SK-MEL-5 (cell line): ENCODE measurements at regions not wholly inside any gene's neighbourhood (a gene's known extent, or its start where the extent isn't known, plus 50 kb on each side); places are given as distances from the start of the nearest gene placed in this dataset.
A peak's percentile ranks its signal among the peaks of the same experiment; 100 is the strongest.

Experiments used
- DNase-seq: peaks from one replicate; pipeline ENCODE4 v3.0.0-alpha.2; 2016; ENCODE audit warnings: low read depth, low spot score
- in situ Hi-C: cut with HindIII; loops from 2 replicates; pipeline ENCODE4 v1.10.0; 2016; ENCODE audit warnings: low sequenced_read_pairs, high pct_unique_total_duplicates, low pct_unique_long_range_greater_than_20kb

GRCh38 chr16:80489173-80489572 is 51.6 kb upstream of the DYNLRB2 start:
- no peak for DNase-seq
- in situ Hi-C loops = no loop called here

GRCh38 chr16:80488167-80488566 is 52.6 kb upstream of the DYNLRB2 start:
- in situ Hi-C loops = no loop called here

GRCh38 chr16:80480664-80481063 is 60.1 kb upstream of the DYNLRB2 start:
- in situ Hi-C loops = no loop called here
- no peak for DNase-seq

More at GRCh38 chr16:80488167-80488566, 52.6 kb upstream of the DYNLRB2 start:
- no peak for DNase-seq

DNA sequence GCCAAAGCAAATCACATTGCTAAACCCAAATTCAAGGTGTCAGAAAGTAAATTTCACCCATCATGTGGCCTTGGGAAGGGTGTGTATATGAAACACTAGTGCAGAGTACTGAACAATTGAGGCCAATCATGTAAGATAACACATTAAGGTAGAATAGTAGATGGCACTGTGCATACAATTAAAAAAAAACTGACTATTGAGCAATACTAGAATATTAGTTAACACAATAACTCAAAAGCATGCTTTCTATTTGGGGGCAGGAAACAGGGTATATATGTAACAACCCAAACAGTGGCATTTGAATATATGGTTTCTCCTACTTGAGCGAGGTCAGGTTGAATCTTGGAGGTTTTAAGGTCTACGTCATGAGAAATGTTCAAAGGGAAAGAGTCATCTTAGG is 63.0 kb upstream of the DYNLRB2 start:
- in situ Hi-C loops = no loop called here

DNA sequence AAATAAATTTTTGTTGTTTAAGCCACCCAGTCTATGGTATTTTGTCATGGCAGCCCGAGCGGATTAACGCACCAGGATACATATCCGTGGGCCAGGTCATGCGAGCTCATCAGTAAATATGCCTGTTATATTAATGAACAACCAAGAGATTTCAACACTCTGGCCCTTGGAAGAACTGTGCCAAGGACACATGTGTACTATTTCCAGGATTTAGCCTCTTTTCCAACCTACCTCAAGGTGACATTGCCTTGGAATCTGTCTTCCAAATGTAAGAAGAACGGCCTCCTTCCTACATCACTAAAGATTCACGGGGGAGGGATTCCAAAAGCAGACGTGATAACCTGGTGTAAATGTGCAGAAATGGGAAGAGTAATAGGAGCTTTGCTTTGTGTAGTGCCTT is 72.8 kb upstream of the DYNLRB2 start:
- no peak for DNase-seq
- in situ Hi-C loops = no loop called here

More for the DNA sequence above, 63.0 kb upstream of the DYNLRB2 start:
- no peak for DNase-seq

- peak; percentile 52 for DNase-seq
- in situ Hi-C loops = no loop called here
Measured at GRCh38 chr16:80466024-80466987, 74.5 kb upstream of the DYNLRB2 start.

DNA sequence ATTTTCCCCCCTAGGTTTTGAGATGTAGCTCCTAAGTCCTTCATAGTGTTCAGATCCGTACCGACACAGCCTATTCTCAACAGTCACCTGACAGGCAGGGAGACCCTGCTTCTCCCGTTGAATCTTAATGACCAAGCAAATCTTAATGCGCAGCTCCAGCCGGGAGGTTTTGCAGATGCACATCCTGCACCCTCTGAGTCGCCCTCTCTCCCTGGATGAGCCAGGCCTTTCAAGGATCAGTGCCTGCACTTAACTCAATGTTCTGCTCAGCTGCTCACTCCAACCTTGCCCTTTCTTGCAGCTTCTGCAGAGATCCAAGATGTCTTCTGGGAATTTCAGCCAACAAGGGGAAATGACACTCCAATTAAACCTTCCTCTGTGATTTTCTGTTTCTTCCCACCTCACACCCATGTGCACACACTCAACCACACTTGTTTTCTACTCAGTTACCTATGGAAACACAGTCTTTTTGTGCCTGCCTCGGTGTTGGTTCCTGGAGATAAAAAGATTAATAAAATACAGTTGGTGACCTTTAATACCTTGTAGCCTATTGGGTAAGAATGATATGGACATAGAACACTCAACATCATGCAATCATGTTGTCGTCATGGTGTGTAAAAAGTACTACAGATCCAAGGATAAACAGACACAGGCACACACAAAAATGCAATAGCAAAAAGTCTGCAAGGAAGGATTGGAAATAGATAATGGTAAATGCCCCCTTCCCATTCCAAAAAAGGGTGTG is 76.9 kb upstream of the DYNLRB2 start:
- no peak for DNase-seq
- in situ Hi-C loops = no loop called here

GRCh38 chr16:80463326-80463725 is 77.5 kb upstream of the DYNLRB2 start:
- DNase-seq = no peak
- in situ Hi-C loops = no loop called here

DNA sequence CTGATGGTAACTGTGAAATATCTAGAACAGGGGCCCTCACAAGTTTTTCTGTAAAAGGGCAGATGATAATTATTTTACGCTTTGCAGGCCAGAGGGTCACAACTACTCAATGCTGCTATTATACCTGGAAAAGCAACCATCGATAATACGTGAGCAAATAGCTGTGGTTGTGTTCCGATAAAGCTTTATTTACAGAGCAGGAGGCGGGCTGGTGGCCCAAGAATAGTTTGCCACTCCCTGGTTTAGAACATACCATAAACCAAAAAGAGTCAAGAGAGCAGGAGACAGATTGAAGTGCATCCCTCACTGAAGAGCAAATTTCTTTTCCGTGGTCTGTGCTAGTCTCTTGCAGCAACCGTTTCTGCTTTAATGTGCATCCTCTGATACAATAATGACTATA is 77.9 kb upstream of the DYNLRB2 start:
- in situ Hi-C loops = no loop called here
- DNase-seq = no peak

DNA sequence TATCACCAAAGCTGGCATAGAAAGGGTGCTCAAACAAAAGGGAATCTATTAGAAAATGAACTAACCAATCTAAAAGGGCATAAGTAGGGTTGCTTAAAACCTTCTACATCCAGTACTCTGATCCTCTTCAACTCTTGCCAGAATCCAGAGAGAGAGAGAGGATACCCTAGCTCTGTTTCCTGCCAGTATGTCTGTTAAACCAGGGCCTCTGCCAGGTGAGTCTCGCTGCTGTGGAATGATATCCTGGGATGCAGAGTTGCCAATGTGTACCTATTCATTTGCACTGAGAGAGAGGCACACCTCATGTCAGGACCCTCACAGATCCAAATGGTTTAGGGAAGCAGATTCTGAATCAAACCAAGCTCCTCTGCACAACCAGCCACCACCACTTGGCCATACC is 79.8 kb upstream of the DYNLRB2 start:
- in situ Hi-C loops = no loop called here
- DNase-seq = no peak

DNA sequence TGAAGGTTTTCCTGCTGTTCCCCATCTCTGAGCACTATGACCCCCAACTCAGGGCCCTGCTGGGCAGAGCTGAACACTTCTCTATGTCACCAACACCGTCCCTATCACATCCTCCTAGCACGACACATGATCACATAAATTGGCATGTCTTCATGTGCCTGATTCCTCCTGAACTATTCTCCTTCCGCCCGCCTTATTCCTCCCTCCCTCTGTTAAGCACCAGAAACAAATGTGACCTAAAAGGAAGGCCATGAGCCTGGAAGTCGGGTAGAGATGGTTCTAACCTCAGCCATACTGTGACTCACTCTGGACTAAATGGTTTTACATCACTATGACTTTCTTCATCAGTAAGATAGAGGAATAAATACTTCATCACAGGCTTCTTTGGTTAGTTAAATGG is 80.8 kb upstream of the DYNLRB2 start:
- no peak for DNase-seq

GRCh38 chr16:80459331-80459777 is 81.4 kb upstream of the DYNLRB2 start:
- DNase-seq = no peak
- in situ Hi-C loops = no loop called here

More for the DNA sequence above, 80.8 kb upstream of the DYNLRB2 start:
- in situ Hi-C loops = no loop called here

- in situ Hi-C loops = no loop called here
- no peak for DNase-seq
Measured at GRCh38 chr16:80457871-80458270, 82.9 kb upstream of the DYNLRB2 start.

DNA sequence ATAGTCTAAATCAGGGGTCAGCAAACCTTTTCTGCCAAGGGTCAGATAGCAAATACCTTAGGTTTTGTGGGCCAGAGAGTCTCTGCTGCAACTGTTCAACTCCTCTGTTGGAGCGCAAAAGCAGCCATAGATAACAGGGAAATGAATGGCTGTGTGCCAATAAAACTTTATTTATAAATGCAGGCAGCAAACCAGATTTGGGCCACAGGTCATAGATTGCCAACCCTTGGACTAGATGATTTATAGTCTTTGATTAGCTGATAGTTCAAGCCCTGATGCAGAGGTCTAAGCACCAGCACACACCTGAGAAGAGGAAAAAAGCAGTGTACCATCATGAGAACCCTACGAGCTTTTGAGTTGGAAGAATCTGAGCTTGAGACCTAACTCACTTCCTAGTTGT is 86.0 kb upstream of the DYNLRB2 start:
- no peak for DNase-seq
- in situ Hi-C loops = no loop called here

GRCh38 chr16:80449392-80449791 is 91.4 kb upstream of the DYNLRB2 start:
- in situ Hi-C loops = no loop called here
- DNase-seq = no peak

- DNase-seq = no peak
- in situ Hi-C loops = no loop called here
Measured at GRCh38 chr16:80447241-80447640, 93.6 kb upstream of the DYNLRB2 start.

GRCh38 chr16:80442779-80443178 is 98.0 kb upstream of the DYNLRB2 start:
- no peak for DNase-seq
- in situ Hi-C loops = no loop called here

- in situ Hi-C loops = no loop called here
- DNase-seq = no peak
Measured at GRCh38 chr16:80441935-80442334, 98.9 kb upstream of the DYNLRB2 start.

GRCh38 chr16:80440667-80441066 is 100.1 kb upstream of the DYNLRB2 start:
- DNase-seq = no peak
- in situ Hi-C loops = no loop called here
